Neural cell (in vitro differentiated cells): ENCODE measurements at regions not wholly inside any gene's neighbourhood (a gene's known extent, or its start where the extent isn't known, plus 50 kb on each side); places are given as distances from the start of the nearest gene placed in this dataset.

ENCODE experiments used
- CTCF ChIP-seq: fragments of 450-650 bp; IDR thresholded peaks from 2 replicates; pipeline ENCODE4 v1.5.1; 2014; ENCODE audit warnings: antibody characterized with exemption, mild to moderate bottlenecking, moderate library complexity; ENCODE audit not compliant: poor library complexity, severe bottlenecking
- EZH2 ChIP-seq: fragments of 200-600, 300-800 bp; shearing (Covaris generic), sonication (generic); IDR thresholded peaks from 2 replicates; pipeline ENCODE4 v1.6.1; 2014; ENCODE audit warnings: antibody characterized with exemption, low read length, borderline replicate concordance, mild to moderate bottlenecking; ENCODE audit not compliant: insufficient read depth, poor library complexity, severe bottlenecking
- MXI1 ChIP-seq: fragments of 450-650 bp; conservative IDR thresholded peaks from 2 replicates; pipeline ENCODE4 v1.6.1; 2014; ENCODE audit warnings: antibody characterized with exemption, mild to moderate bottlenecking; ENCODE audit not compliant: poor library complexity, severe bottlenecking
- TAF1 ChIP-seq: IDR thresholded peaks from 2 replicates; pipeline ENCODE4 v1.6.1; 2012; ENCODE audit warnings: low read depth

GRCh38 chr7:149690688-149691446 lies 82.5 kb downstream of the ZNF467 start:
- TF ChIP-seq EZH2 (no peak), CTCF (no peak), MXI1 (no peak), TAF1 (no peak)
